Adipocyte (in vitro differentiated cells): ENCODE measurements at regions not wholly inside any gene's neighbourhood (a gene's known extent, or its start where the extent isn't known, plus 50 kb on each side); places are given as distances from the start of the nearest gene placed in this dataset.

Experiments
- DNase-seq: peaks from one replicate; pipeline ENCODE4 v3.0.0-alpha.2; 2015; ENCODE audit warnings: low read depth
- H3K27me3 ChIP-seq: replicated peaks from 2 replicates; pipeline ENCODE4 v1.7.0; 2013; ENCODE audit warnings: mild to moderate bottlenecking, low read length, moderate library complexity; ENCODE audit not compliant: control insufficient read depth, insufficient read depth
- H3K36me3 ChIP-seq: 2 replicates; pipeline ENCODE4 v1.7.0; 2013; ENCODE audit warnings: low read length, mild to moderate bottlenecking, moderate library complexity; ENCODE audit not compliant: control insufficient read depth, insufficient read depth, severe bottlenecking
- H3K4me1 ChIP-seq: 2 replicates; pipeline ENCODE4 v1.7.0; 2013; ENCODE audit warnings: mild to moderate bottlenecking, low read length, moderate library complexity; ENCODE audit not compliant: control insufficient read depth, insufficient read depth
- H3K4me3 ChIP-seq: 2 replicates; pipeline ENCODE4 v1.7.0; 2013; ENCODE audit warnings: mild to moderate bottlenecking, low read length, moderate library complexity
- H3K9ac ChIP-seq: 2 replicates; pipeline ENCODE4 v1.7.0; 2013; ENCODE audit warnings: mild to moderate bottlenecking, low read length, moderate library complexity
- H3K9me3 ChIP-seq: 2 replicates; pipeline ENCODE4 v1.7.0; 2013; ENCODE audit warnings: mild to moderate bottlenecking, low read length, moderate library complexity; ENCODE audit not compliant: control insufficient read depth

- H3K9ac ChIP-seq: no peak overlapping the region
- H3K4me3 ChIP-seq: no peak overlapping the region
- no peaks in the 10 kb centered on the region for H3K9me3 ChIP-seq
- no peaks in the 10 kb centered on the region for H3K27me3 ChIP-seq
- no peaks in the 10 kb centered on the region for H3K36me3 ChIP-seq
- peak; percentile 89 for DNase-seq
- peaks cover 18% of the 10 kb centered on the region for H3K4me1 ChIP-seq
These were observed 87.5 kb upstream of the PPP2R2B start for GRCh38 chr5:146965761-146966659.

- Histone ChIP-seq H3K27me3 (no peaks in the 10 kb centered on the region), H3K4me3 (no peak overlapping the region), H3K9me3 (no peaks in the 10 kb centered on the region), H3K36me3 (no peaks in the 10 kb centered on the region), H3K9ac (no peak overlapping the region), H3K4me1 (peaks cover 17% of the 10 kb centered on the region)
- no peak for DNase-seq
These were observed 89.1 kb upstream of the PPP2R2B start for GRCh38 chr5:146967646-146968045.

GRCh38 chr5:146971401-146971800, 92.8 kb upstream of the PPP2R2B start:
- Histone ChIP-seq H3K9ac (no peak overlapping the region), H3K4me3 (no peak overlapping the region), H3K4me1 (peaks cover 7% of the 10 kb centered on the region), H3K36me3 (no peaks in the 10 kb centered on the region), H3K27me3 (no peaks in the 10 kb centered on the region), H3K9me3 (no peaks in the 10 kb centered on the region)
- no peak for DNase-seq

- Histone ChIP-seq H3K4me3 (no peak overlapping the region), H3K36me3 (no peaks in the 10 kb centered on the region), H3K9ac (no peak overlapping the region), H3K4me1 (no peaks in the 10 kb centered on the region), H3K27me3 (no peaks in the 10 kb centered on the region), H3K9me3 (peaks cover 50% of the 10 kb centered on the region)
- DNase-seq: no peak
These were observed 107.9 kb upstream of the PPP2R2B start for GRCh38 chr5:146986469-146986868.

GRCh38 chr5:146993876-146994530, 115.4 kb upstream of the PPP2R2B start:
- Histone ChIP-seq H3K27me3 (no peaks in the 10 kb centered on the region), H3K9ac (no peak overlapping the region), H3K4me1 (peaks cover 10% of the 10 kb centered on the region), H3K36me3 (no peaks in the 10 kb centered on the region), H3K9me3 (peaks cover 26% of the 10 kb centered on the region), H3K4me3 (no peak overlapping the region)
- DNase-seq: no peak

DNA sequence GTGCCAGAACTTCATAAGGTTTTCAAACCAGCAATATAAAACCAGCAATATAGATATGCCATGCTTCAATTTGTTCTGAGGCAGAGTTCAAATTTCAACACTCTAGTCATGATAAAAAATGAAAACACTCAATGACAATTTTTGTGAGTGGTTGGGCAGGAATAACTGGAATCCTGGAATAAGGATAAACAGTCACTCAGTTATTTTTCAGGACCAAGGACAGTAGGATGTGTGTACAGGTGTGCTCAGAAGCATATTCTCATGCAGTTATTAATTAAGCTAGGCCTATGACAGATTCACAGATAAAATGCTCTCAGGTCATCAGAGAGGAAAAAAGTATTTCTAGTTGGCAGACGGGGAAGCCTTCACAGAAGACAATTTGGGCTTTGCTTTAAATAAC, 117.3 kb upstream of the PPP2R2B start:
- Histone ChIP-seq H3K4me3 (no peak overlapping the region), H3K9me3 (peaks cover 7% of the 10 kb centered on the region), H3K27me3 (no peaks in the 10 kb centered on the region), H3K9ac (no peak overlapping the region), H3K36me3 (no peaks in the 10 kb centered on the region), H3K4me1 (peaks cover 10% of the 10 kb centered on the region)
- no peak for DNase-seq

DNA sequence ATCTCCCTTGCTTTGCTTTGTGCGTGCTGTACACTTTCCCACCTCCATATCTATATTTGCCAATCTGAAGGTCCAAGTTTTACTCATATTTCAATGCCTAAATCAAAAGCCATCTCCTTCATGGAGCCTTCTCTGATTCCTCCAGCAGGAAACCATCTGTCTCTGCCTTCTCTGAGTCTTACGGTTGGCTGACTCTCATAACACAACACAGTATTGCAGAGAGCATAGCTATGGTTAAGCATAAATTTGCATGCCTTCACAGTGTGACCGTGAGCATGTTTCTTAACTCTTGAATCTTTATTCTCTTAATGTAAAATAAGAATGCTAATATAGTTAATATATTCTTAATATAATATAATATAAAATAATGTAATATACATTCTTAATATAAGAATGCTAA, 136.8 kb upstream of the PPP2R2B start:
- Histone ChIP-seq H3K4me3 (no peak overlapping the region), H3K36me3 (no peaks in the 10 kb centered on the region)

DNA sequence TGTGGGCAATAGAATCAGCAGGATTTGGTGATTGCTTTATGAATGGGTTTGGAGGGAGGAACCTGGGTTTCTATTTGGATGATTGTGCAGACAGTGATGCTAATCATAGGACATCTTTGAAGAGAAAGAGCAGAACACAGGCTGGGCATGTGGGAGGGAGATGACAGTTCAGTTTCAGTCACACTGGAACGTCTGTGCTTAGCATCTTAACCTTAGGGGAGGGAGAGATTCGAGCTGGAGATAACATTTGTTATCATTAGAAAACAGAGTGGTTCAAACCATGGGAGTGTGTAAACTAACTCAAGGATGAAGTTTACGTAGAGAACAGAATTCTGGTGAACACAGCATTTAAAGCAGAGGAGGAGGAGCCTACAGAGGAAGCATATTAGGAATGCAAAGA, 138.6 kb upstream of the PPP2R2B start:
- H3K27me3 ChIP-seq: no peaks in the 10 kb centered on the region
- no peak for DNase-seq
- H3K4me3 ChIP-seq: no peak overlapping the region
- H3K9me3 ChIP-seq: no peaks in the 10 kb centered on the region
- no peaks in the 10 kb centered on the region for H3K36me3 ChIP-seq
- H3K9ac ChIP-seq: no peak overlapping the region
- H3K4me1 ChIP-seq: no peaks in the 10 kb centered on the region

More for the DNA sequence above, 136.8 kb upstream of the PPP2R2B start:
- no peaks in the 10 kb centered on the region for H3K9me3 ChIP-seq
- no peak for DNase-seq
- H3K4me1 ChIP-seq: no peaks in the 10 kb centered on the region
- H3K9ac ChIP-seq: no peak overlapping the region
- H3K27me3 ChIP-seq: no peaks in the 10 kb centered on the region

DNA sequence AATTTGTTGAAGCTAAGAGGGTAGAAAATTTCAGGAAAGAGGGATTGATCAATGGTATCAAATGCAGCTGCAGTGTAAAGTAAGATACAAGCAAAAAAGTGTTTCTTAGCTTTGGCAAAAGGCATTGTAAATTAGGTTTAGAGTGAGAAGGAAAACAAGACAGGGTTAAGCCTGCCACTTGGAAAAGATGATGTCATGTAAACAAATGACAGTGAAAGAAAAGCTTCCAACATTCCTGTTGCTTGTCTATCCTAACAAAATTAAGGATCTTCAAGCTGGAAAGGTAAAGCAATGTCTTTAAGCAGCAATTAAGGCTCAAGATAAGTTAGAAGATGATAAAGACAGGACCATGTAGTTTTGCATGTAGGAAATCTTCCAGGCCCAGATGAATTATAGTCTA, 139.1 kb upstream of the PPP2R2B start:
- Histone ChIP-seq H3K9ac (no peak overlapping the region), H3K36me3 (no peaks in the 10 kb centered on the region), H3K9me3 (no peaks in the 10 kb centered on the region), H3K27me3 (no peaks in the 10 kb centered on the region), H3K4me1 (no peaks in the 10 kb centered on the region), H3K4me3 (no peak overlapping the region)
- DNase-seq: no peak

DNA sequence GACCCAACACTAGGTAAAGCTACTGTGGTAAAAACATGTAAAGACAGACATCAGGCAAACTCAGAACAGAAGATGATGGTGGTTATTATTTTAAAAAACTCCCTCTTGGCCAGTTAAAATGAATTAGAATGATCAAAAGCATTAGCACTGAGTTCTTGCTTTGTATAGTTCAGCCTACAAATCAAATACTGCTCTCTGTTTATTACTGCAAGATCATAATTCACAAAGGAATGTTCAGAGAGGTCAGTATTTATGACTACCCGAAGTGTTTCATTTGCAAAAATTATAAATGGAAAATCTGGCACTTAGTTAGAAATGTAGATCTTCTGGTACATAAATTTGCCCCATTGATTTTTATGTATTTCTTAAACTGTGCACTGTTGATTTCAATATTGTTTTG, 140.3 kb upstream of the PPP2R2B start:
- Histone ChIP-seq H3K9ac (no peak overlapping the region), H3K4me3 (no peak overlapping the region), H3K36me3 (no peaks in the 10 kb centered on the region), H3K9me3 (no peaks in the 10 kb centered on the region), H3K27me3 (no peaks in the 10 kb centered on the region), H3K4me1 (no peaks in the 10 kb centered on the region)
- DNase-seq: no peak

GRCh38 chr5:147036691-147037245, 158.2 kb upstream of the PPP2R2B start:
- no peak overlapping the region for H3K4me3 ChIP-seq
- no peak for DNase-seq
- peaks cover 2% of the 10 kb centered on the region for H3K4me1 ChIP-seq
- H3K9ac ChIP-seq: no peak overlapping the region
- H3K36me3 ChIP-seq: no peaks in the 10 kb centered on the region
- H3K27me3 ChIP-seq: no peaks in the 10 kb centered on the region
- H3K9me3 ChIP-seq: peaks cover 6% of the 10 kb centered on the region
